ENCODE measurements at regions not wholly inside any gene's neighbourhood (a gene's known extent, or its start where the extent isn't known, plus 50 kb on each side); places are given as distances from the start of the nearest gene placed in this dataset.

DNA sequence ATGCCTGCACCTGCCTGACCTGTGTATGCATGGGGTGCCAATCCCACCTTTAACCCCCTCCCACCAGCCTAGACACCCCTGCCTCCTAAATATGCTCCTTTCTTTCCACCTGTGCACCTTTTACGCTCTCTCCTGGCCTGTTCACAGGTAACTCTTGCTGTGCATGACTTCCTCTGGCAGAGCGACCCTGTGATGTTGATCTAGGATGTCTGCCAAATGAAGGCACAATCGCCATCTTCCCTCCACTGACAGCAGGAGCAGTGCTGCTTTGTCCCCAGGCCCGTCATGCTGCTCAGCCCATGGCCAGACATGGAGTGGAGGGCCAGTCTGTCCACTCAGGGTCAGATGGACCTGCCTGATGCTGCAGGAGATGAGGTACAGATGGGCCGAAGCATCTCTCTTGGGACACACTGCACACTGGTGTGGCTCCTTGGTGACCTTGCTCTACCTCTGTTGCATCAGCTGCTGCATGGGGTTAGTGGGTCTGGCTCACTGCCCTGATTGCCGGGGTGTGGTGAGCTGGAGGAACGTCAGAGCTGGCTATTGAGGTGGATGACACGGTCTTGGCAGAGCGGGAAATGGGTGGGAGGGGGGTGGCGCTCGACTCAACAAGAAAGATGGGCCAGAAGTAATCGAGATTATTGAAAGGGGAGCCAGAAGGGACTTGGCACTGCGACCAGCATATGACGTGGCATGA is 101.7 kb upstream of the PITX1 start:
- no peaks in the 10 kb centered on the region for H3K4me1 ChIP-seq (ENCODE audit: insufficient read depth, low read length, poor library complexity, severe bottlenecking)
- H3K9me2 ChIP-seq (replicated peaks; ENCODE audit: low read depth, low read length), result no peaks in the 10 kb centered on the region
- H3K4me2 ChIP-seq (ENCODE audit: low read depth, low read length, poor library complexity, severe bottlenecking), result no peak overlapping the region
- no peak overlapping the region for H2AFZ ChIP-seq (ENCODE audit: low read length)
- H3K9me3 ChIP-seq (ENCODE audit: insufficient read depth, low read depth, low read length), result no peaks in the 10 kb centered on the region
- no peaks in the 10 kb centered on the region for H3K79me2 ChIP-seq (ENCODE audit: insufficient read depth, low read length)
- H4K20me1 ChIP-seq (ENCODE audit: insufficient read depth, low read length, poor library complexity, severe bottlenecking), result no peaks in the 10 kb centered on the region
- no peaks in the 10 kb centered on the region for H3K27me3 ChIP-seq (ENCODE audit: insufficient read depth, low read length, poor library complexity, severe bottlenecking)
- no peak overlapping the region for H3K4me3 ChIP-seq (ENCODE audit: low read length, poor library complexity, severe bottlenecking)
- no peaks in the 10 kb centered on the region for H3K36me3 ChIP-seq (ENCODE audit: insufficient read depth, low read length)
- TF ChIP-seq CTCF (conservative IDR thresholded peaks at IDR 0.05; ENCODE audit: low read length) (no peak), EZH2phosphoT487 (IDR thresholded peaks at IDR 0.05; ENCODE audit: borderline replicate concordance) (no peak)
- no peak overlapping the region for H3K9ac ChIP-seq (ENCODE audit: low read depth, low read length, poor library complexity, severe bottlenecking)
- H3F3A ChIP-seq (ENCODE audit: low read depth), result no peaks in the 10 kb centered on the region

GRCh38 chr5:135134691-135135381 is 100.8 kb upstream of the PITX1 start:
- H2AFZ ChIP-seq (ENCODE audit: low read length), result no peak overlapping the region
- H3K36me3 ChIP-seq (ENCODE audit: insufficient read depth, low read length), result no peaks in the 10 kb centered on the region
- no peak overlapping the region for H3K4me3 ChIP-seq (ENCODE audit: low read length, poor library complexity, severe bottlenecking)
- H3F3A ChIP-seq (ENCODE audit: low read depth), result no peaks in the 10 kb centered on the region
- no peaks in the 10 kb centered on the region for H3K4me1 ChIP-seq (ENCODE audit: insufficient read depth, low read length, poor library complexity, severe bottlenecking)
- no peaks in the 10 kb centered on the region for H3K27me3 ChIP-seq (ENCODE audit: insufficient read depth, low read length, poor library complexity, severe bottlenecking)
- H3K9me2 ChIP-seq (replicated peaks; ENCODE audit: low read depth, low read length), result no peaks in the 10 kb centered on the region
- no peaks in the 10 kb centered on the region for H4K20me1 ChIP-seq (ENCODE audit: insufficient read depth, low read length, poor library complexity, severe bottlenecking)
- no peak for TF ChIP-seq EZH2phosphoT487 (IDR thresholded peaks at IDR 0.05; ENCODE audit: borderline replicate concordance)
- TF ChIP-seq CTCF (conservative IDR thresholded peaks at IDR 0.05; ENCODE audit: low read length), result no peak
- H3K79me2 ChIP-seq (ENCODE audit: insufficient read depth, low read length), result no peaks in the 10 kb centered on the region
- H3K9ac ChIP-seq (ENCODE audit: low read depth, low read length, poor library complexity, severe bottlenecking), result no peak overlapping the region
- H3K4me2 ChIP-seq (ENCODE audit: low read depth, low read length, poor library complexity, severe bottlenecking), result no peak overlapping the region
- H3K9me3 ChIP-seq (ENCODE audit: insufficient read depth, low read depth, low read length), result no peaks in the 10 kb centered on the region

DNA sequence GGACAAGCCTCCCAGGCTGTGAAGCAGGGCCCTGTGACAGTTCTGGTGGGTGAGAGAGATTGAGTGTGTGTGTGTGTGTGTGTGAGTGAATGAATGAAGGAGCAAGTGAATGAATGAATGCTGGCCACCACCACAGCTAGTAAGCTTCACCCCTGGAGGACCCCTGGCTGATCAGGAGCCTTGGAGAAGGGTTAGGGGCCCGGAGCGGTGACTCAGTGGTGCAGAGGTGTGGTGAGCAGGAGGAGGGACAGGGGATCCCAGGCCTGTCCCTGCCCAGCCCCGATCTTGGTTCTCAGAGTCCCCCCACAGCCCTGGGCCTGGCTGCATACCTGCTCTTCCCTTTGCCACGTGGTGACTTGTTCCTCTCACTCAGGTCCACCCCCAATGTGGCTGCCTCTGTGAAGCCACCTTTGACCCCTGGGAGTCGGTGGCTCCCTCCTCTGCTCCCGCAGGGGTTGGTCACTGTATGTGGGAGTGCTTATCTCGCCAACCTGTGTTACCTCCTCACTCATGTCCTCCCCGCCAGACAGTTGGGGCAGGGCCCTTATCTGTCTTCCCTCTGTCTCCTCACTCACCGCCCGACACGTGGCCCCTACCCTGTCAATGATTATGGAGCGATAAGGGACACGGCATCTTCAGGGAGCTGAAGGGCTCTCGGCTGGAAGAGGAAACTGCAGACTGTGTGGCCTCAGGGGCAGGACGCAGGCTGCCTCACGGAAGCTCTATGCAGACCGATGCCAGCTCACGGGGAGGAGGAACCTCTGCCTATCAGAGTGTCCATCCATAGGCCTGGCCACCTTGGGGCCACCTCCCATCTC is 99.9 kb upstream of the PITX1 start:
- Histone ChIP-seq H3K9ac (ENCODE audit: low read depth, low read length, poor library complexity, severe bottlenecking) (no peak overlapping the region), H3F3A (ENCODE audit: low read depth) (no peaks in the 10 kb centered on the region), H3K9me2 (replicated peaks; ENCODE audit: low read depth, low read length) (no peaks in the 10 kb centered on the region), H3K36me3 (ENCODE audit: insufficient read depth, low read length) (no peaks in the 10 kb centered on the region), H3K9me3 (ENCODE audit: insufficient read depth, low read depth, low read length) (no peaks in the 10 kb centered on the region), H3K79me2 (ENCODE audit: insufficient read depth, low read length) (no peaks in the 10 kb centered on the region), H3K4me2 (ENCODE audit: low read depth, low read length, poor library complexity, severe bottlenecking) (no peak overlapping the region), H3K27me3 (ENCODE audit: insufficient read depth, low read length, poor library complexity, severe bottlenecking) (no peaks in the 10 kb centered on the region), H3K4me1 (ENCODE audit: insufficient read depth, low read length, poor library complexity, severe bottlenecking) (no peaks in the 10 kb centered on the region), H3K4me3 (ENCODE audit: low read length, poor library complexity, severe bottlenecking) (no peak overlapping the region), H4K20me1 (ENCODE audit: insufficient read depth, low read length, poor library complexity, severe bottlenecking) (no peaks in the 10 kb centered on the region), H2AFZ (ENCODE audit: low read length) (no peak overlapping the region)
- TF ChIP-seq EZH2phosphoT487 (IDR thresholded peaks at IDR 0.05; ENCODE audit: borderline replicate concordance), result no peak
- no peak for TF ChIP-seq CTCF (conservative IDR thresholded peaks at IDR 0.05; ENCODE audit: low read length)
